ENCODE measurements at regions not wholly inside any gene's neighbourhood (a gene's known extent, or its start where the extent isn't known, plus 50 kb on each side); places are given as distances from the start of the nearest gene placed in this dataset.
"Not testable (repeated sequence)": the region's sequence is repeated elsewhere in the genome, so short reads cannot be mapped to it uniquely, and the experiment has no call there.

DNA sequence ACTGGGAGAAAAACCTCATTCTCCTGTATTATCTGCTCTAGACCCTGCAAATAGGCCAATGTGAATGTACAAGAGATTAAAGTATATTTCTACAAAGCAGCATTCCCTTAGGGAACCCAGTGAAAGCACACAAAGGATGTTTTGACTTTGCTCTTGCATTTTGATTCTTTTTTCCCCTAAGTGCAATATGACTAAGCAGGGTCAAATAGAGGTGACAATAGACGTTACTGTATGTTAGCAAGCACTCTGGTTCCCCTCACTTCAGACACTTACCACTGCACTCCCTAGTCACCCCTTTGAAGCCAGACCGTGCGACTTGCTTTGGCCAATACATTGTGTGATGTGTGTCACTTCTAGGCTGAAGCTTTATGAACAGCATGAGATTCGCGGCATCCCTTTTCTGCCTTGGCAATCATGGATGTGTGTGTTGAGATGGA is 209.7 kb downstream of the RHOU start:
- H3K4me1 ChIP-seq: no peaks in the 10 kb centered on the region
- no peak overlapping the region for H3K4me3 ChIP-seq
- WGBS, 3 donors: 82 to 89% (median 87%) methylated on average over 5 of the region's 5 CpGs
- DNase-seq (no peak), ATAC-seq (no peak)
- no peaks in the 10 kb centered on the region for H3K36me3 ChIP-seq (ENCODE audit: insufficient read depth in 1 of 2, low read depth in 1 of 2)
- intact Hi-C loops (cut with DNase I): no loop called here
- no peaks in the 10 kb centered on the region for H3K27me3 ChIP-seq (ENCODE audit: insufficient read depth in 3 of 3, low read length in 2 of 3)
- no peak overlapping the region for H3K27ac ChIP-seq
- TF ChIP-seq, protein P1, sequence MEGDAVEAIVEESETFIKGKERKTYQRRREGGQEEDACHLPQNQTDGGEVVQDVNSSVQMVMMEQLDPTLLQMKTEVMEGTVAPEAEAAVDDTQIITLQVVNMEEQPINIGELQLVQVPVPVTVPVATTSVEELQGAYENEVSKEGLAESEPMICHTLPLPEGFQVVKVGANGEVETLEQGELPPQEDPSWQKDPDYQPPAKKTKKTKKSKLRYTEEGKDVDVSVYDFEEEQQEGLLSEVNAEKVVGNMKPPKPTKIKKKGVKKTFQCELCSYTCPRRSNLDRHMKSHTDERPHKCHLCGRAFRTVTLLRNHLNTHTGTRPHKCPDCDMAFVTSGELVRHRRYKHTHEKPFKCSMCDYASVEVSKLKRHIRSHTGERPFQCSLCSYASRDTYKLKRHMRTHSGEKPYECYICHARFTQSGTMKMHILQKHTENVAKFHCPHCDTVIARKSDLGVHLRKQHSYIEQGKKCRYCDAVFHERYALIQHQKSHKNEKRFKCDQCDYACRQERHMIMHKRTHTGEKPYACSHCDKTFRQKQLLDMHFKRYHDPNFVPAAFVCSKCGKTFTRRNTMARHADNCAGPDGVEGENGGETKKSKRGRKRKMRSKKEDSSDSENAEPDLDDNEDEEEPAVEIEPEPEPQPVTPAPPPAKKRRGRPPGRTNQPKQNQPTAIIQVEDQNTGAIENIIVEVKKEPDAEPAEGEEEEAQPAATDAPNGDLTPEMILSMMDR (IDR thresholded peaks at IDR 0.05): no peak
- no peaks in the 10 kb centered on the region for H3K9me3 ChIP-seq

DNA sequence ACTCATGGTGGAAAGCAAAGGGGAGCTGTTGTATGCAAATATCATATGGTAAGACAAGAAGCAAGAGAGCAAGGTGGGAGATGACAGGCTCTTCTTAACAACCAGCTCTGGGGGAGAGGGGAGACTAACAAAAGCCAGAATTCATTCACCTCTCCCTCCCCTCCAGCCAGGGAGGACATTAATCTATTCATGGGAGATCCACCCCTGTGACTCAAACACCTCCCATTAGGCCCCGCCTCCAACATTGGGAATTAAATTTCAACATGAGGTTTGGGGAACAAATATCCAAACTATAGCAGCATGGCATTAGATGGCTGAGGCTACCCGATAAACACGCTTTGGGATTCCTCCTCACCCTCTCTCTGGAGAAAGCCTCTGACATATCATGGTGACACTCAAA is 210.6 kb downstream of the RHOU start:
- no peaks in the 10 kb centered on the region for H3K9me3 ChIP-seq
- 93 to 100% (median 95%) methylated on average over 3 of the region's 3 CpGs for WGBS, 3 donors
- TF ChIP-seq, protein P1 (IDR thresholded peaks at IDR 0.05): no peak
- DNase-seq (no peak), ATAC-seq (no peak)
- intact Hi-C loops (cut with DNase I): no loop called here
- H3K4me3 ChIP-seq: no peak overlapping the region
- no peaks in the 10 kb centered on the region for H3K27me3 ChIP-seq (ENCODE audit: insufficient read depth in 3 of 3, low read length in 2 of 3)
- H3K27ac ChIP-seq: no peak overlapping the region
- no peaks in the 10 kb centered on the region for H3K4me1 ChIP-seq
- no peaks in the 10 kb centered on the region for H3K36me3 ChIP-seq (ENCODE audit: insufficient read depth in 1 of 2, low read depth in 1 of 2)

DNA sequence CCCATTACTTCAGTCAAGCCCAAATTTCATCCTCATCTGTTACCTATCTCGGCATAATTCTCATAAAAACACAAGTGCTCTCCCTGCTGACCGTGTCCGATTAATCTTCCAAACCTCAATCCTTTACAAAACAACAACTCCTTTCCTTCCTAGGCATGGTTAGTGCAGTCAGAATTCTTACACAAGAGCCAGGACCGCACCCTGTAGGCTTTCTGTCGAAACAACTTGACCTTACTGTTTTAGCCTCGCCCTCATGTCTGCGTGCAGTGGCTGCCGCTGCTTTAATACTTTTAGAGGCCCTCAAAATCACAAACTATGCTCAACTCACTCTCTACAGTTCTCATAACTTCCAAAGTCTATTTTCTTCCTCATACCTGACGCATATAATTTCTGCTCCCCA is 214.3 kb downstream of the RHOU start:
- H3K4me1 ChIP-seq; H3K27me3 ChIP-seq (ENCODE audit: insufficient read depth in 3 of 3, low read length in 2 of 3); H3K27ac ChIP-seq; DNase-seq; ATAC-seq; H3K36me3 ChIP-seq (ENCODE audit: insufficient read depth in 1 of 2, low read depth in 1 of 2); intact Hi-C loops (cut with DNase I); H3K4me3 ChIP-seq; H3K9me3 ChIP-seq: not testable (repeated sequence)
- WGBS, 3 donors: 77 to 89% (median 84%) methylated on average over 9 of the region's 9 CpGs

DNA sequence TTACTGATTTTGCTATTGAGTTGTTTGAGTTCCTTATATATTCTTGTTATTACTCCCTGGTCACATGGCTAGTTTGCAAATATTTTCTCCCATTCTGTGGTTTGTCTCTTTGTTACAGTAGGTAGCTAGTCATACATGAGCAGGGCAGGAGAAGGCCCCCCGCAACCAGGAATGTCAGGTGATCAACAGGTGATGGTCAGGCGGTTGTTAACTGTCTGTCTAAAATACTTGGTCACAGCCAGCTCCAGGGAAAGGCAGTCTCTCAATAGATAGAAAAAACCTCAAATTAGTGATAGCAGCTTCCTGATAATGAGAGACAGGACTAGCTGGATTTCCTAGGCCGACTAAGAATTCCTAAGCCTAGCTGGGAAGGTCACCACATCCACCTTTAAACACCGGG is 217.9 kb downstream of the RHOU start:
- H3K27ac ChIP-seq: no peak overlapping the region
- intact Hi-C loops (cut with DNase I): no loop called here
- ATAC-seq: no peak
- no peak for DNase-seq
- H3K36me3 ChIP-seq (ENCODE audit: insufficient read depth in 1 of 2, low read depth in 1 of 2): no peaks in the 10 kb centered on the region
- 91 to 97% (median 95%) methylated on average over 4 of the region's 4 CpGs for WGBS, 3 donors
- H3K4me3 ChIP-seq: no peak overlapping the region
- TF ChIP-seq, protein P1 (IDR thresholded peaks at IDR 0.05): no peak
- no peaks in the 10 kb centered on the region for H3K27me3 ChIP-seq (ENCODE audit: insufficient read depth in 3 of 3, low read length in 2 of 3)
- H3K4me1 ChIP-seq: peaks cover 10% of the 10 kb centered on the region
- no peaks in the 10 kb centered on the region for H3K9me3 ChIP-seq

DNA sequence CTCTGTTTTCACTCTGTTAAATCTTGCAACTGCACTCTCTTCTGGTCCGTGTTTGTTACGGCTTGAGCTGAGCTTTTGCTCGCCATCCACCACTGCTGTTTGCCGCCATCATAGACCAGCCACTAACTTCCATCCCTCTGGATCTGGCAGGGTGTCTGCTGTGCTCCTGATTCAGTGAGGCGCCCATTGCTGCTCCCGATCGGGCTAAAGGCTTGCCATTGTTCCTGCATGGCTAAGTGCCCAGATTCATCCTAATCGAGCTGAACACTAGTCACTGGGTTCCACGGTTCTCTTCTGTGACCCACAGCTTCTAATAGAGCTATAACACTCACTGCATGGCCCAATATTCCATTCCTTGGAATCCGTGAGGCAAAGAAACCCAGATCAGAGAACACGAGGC is 218.5 kb downstream of the RHOU start:
- ATAC-seq; H3K27ac ChIP-seq; intact Hi-C loops (cut with DNase I); H3K27me3 ChIP-seq (ENCODE audit: insufficient read depth in 3 of 3, low read length in 2 of 3); H3K36me3 ChIP-seq (ENCODE audit: insufficient read depth in 1 of 2, low read depth in 1 of 2); H3K4me3 ChIP-seq; H3K9me3 ChIP-seq; DNase-seq: not testable (repeated sequence)
- H3K4me1 ChIP-seq: peaks cover 15% of the 10 kb centered on the region
- 82 to 83% (median 83%) methylated on average over 11 of the region's 11 CpGs for WGBS, 3 donors

DNA sequence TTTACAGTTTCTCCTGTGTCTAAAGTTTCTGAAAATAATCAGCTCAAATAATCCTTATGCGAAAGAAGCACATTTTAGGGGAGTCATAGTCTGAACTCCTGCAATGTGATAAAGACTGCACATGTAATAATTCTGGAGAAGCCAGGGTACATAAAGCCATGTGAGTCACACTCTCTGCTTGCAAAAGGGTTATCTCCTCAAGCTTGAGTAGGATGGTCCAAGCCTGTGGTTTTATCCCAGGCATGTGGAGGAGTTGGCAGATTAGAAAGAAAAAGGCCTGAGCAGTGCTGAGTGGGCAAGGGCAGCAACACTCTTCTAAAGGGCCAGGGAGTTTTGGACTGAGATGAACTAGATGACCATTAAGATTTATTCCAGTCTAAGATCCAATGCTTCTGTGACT is 220.4 kb downstream of the RHOU start:
- Histone ChIP-seq H3K4me1 (peaks cover 16% of the 10 kb centered on the region), H3K4me3 (no peak overlapping the region), H3K27ac (no peak overlapping the region), H3K9me3 (no peaks in the 10 kb centered on the region), H3K36me3 (ENCODE audit: insufficient read depth in 1 of 2, low read depth in 1 of 2) (no peaks in the 10 kb centered on the region), H3K27me3 (ENCODE audit: insufficient read depth in 3 of 3, low read length in 2 of 3) (no peaks in the 10 kb centered on the region)
- no peak for DNase-seq
- 94 to 97% (median 97%) methylated on average over 1 of the region's 1 CpG for WGBS, 3 donors
- ATAC-seq: no peak
- TF ChIP-seq, protein P1 (IDR thresholded peaks at IDR 0.05): no peak
- intact Hi-C loops (cut with DNase I): no loop called here

Data from psoas muscle (tissue), 7 donors.